OCI-LY7 (cell line): ENCODE measurements at regions not wholly inside any gene's neighbourhood (a gene's known extent, or its start where the extent isn't known, plus 50 kb on each side); places are given as distances from the start of the nearest gene placed in this dataset.

ENCODE experiments used
- BruUV-seq: library from RNA; stranded (reverse); fragments of 400-500 nt; replicated peaks from 2 replicates; lab custom pipeline; 2021; lab: Mats Ljungman, UMichigan
- CTCF ChIA-PET: fragments of 300-600 bp; sonication (Branson Sonifier 250); formaldehyde crosslinking; loops from one replicate; lab custom pipeline; 2022; ENCODE audit warnings: antibody characterized with exemption; ENCODE audit not compliant: unreplicated experiment; lab: Charles Lee
- POLR2A ChIA-PET: fragments of 300-600 bp; sonication (Branson Sonifier 250); formaldehyde crosslinking; loops from one replicate; lab custom pipeline; 2022; ENCODE audit warnings: antibody characterized with exemption; lab: Charles Lee
- DNase-seq: peaks from one replicate; pipeline ENCODE4 v3.0.0-alpha.2; 2015; ENCODE audit warnings: low spot score
- H2AFZ ChIP-seq: fragments of 200-600 bp; sonication (generic), shearing (Covaris generic); 2 replicates; pipeline ENCODE4 v1.6.1; 2014; ENCODE audit warnings: mild to moderate bottlenecking, antibody characterized with exemption, low read length, moderate library complexity
- H3K27ac ChIP-seq: fragments of 200-600 bp; sonication (generic); 2 replicates; pipeline ENCODE4 v1.5.1; 2014; ENCODE audit warnings: mixed run types, low read depth, mild to moderate bottlenecking, moderate library complexity, low read length, inconsistent platforms; ENCODE audit not compliant: poor library complexity, severe bottlenecking
- H3K36me3 ChIP-seq: fragments of 200-600 bp; sonication (generic); 2 replicates; pipeline ENCODE4 v1.6.1; 2014; ENCODE audit warnings: mild to moderate bottlenecking, antibody characterized with exemption, low read length, moderate library complexity, mixed read lengths; ENCODE audit not compliant: insufficient read depth
- H3K4me1 ChIP-seq: fragments of 200-600 bp; sonication (generic); 2 replicates; pipeline ENCODE4 v1.5.1; 2014; ENCODE audit warnings: mild to moderate bottlenecking, low read length; ENCODE audit not compliant: insufficient read depth, poor library complexity, severe bottlenecking
- H3K4me2 ChIP-seq: fragments of 200-600 bp; sonication (generic); 2 replicates; pipeline ENCODE4 v1.6.1; 2014; ENCODE audit warnings: mild to moderate bottlenecking, low read length
- H3K4me3 ChIP-seq: fragments of 200-600 bp; sonication (generic); 2 replicates; pipeline ENCODE4 v1.5.1; 2014; ENCODE audit warnings: mild to moderate bottlenecking, low read depth, low read length; ENCODE audit not compliant: poor library complexity, severe bottlenecking
- H3K79me2 ChIP-seq: fragments of 200-600 bp; sonication (generic); 2 replicates; pipeline ENCODE4 v1.6.1; 2016; ENCODE audit warnings: low read depth, mild to moderate bottlenecking, low read length, moderate library complexity, mixed read lengths; ENCODE audit not compliant: insufficient read depth
- H3K9me2 ChIP-seq: fragments of 200-600 bp; sonication (generic); 2 replicates; pipeline ENCODE4 v1.6.1; 2016; ENCODE audit warnings: mild to moderate bottlenecking, low read length, mixed read lengths; ENCODE audit not compliant: insufficient read depth
- H3K9me3 ChIP-seq: fragments of 200-600 bp; sonication (generic); 2 replicates; pipeline ENCODE4 v1.6.1; 2014; ENCODE audit warnings: mild to moderate bottlenecking, mixed run types, low read length, mixed read lengths
- H4K20me1 ChIP-seq: fragments of 200-600 bp; sonication (generic); 2 replicates; pipeline ENCODE4 v1.6.1; 2014; ENCODE audit warnings: mild to moderate bottlenecking, antibody characterized with exemption, low read length, moderate library complexity, mixed read lengths; ENCODE audit not compliant: insufficient read depth
- EZH2phosphoT487 ChIP-seq: fragments of 200-600 bp; sonication (generic); IDR thresholded peaks from 2 replicates; pipeline ENCODE4 v1.6.1; 2018; ENCODE audit warnings: low read depth, borderline replicate concordance, mild to moderate bottlenecking, mixed run types, antibody characterized with exemption, low read length, moderate library complexity, mixed read lengths
- intact Hi-C: fragments of 100-400 bp; cut with micrococcal nuclease; formaldehyde crosslinking; loops from one replicate; pipeline ENCODE4 v1.10.0; 2022; ENCODE audit not compliant: unreplicated experiment
- TF ChIP-seq, protein P1 (sequence below): fragments of 200-600 bp; sonication (generic); conservative IDR thresholded peaks from 2 replicates; pipeline ENCODE4 v1.5.1; 2014; ENCODE audit warnings: mild to moderate bottlenecking, antibody characterized with exemption, low read length, moderate library complexity, mixed read lengths

GRCh38 chr10:36630267-36630666, 495.1 kb upstream of the ANKRD30A start:
- Histone ChIP-seq H3K4me2 (no peak overlapping the region), H3K79me2 (no peaks in the 10 kb centered on the region), H3K4me1 (no peaks in the 10 kb centered on the region), H3K27ac (no peak overlapping the region), H3K4me3 (no peak overlapping the region), H2AFZ (no peak overlapping the region), H3K36me3 (no peaks in the 10 kb centered on the region), H3K9me2 (no peaks in the 10 kb centered on the region), H4K20me1 (no peaks in the 10 kb centered on the region), H3K9me3 (no peaks in the 10 kb centered on the region)
- intact Hi-C loops: no loop called here
- ChIA-PET CTCF (no interaction called here), POLR2A (no interaction called here)
- TF ChIP-seq, protein P1, sequence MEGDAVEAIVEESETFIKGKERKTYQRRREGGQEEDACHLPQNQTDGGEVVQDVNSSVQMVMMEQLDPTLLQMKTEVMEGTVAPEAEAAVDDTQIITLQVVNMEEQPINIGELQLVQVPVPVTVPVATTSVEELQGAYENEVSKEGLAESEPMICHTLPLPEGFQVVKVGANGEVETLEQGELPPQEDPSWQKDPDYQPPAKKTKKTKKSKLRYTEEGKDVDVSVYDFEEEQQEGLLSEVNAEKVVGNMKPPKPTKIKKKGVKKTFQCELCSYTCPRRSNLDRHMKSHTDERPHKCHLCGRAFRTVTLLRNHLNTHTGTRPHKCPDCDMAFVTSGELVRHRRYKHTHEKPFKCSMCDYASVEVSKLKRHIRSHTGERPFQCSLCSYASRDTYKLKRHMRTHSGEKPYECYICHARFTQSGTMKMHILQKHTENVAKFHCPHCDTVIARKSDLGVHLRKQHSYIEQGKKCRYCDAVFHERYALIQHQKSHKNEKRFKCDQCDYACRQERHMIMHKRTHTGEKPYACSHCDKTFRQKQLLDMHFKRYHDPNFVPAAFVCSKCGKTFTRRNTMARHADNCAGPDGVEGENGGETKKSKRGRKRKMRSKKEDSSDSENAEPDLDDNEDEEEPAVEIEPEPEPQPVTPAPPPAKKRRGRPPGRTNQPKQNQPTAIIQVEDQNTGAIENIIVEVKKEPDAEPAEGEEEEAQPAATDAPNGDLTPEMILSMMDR: no peak
- TF ChIP-seq EZH2phosphoT487: no peak
- BruUV-seq: no TSS peak
- DNase-seq: no peak

- H3K9me2 ChIP-seq: no peaks in the 10 kb centered on the region
- H3K4me2 ChIP-seq: no peak overlapping the region
- DNase-seq: no peak
- POLR2A ChIA-PET: interaction anchor here (1.2 kb wide), 1 partner anchor 16 kb away, joined by 3 read pairs; no protein-coding TSS in a partner anchor
- BruUV-seq: no TSS peak
- H3K4me1 ChIP-seq: no peaks in the 10 kb centered on the region
- intact Hi-C loops: no loop called here
- H3K79me2 ChIP-seq: no peaks in the 10 kb centered on the region
- no peaks in the 10 kb centered on the region for H4K20me1 ChIP-seq
- H3K36me3 ChIP-seq: no peaks in the 10 kb centered on the region
- H3K27ac ChIP-seq: no peak overlapping the region
- CTCF ChIA-PET: no interaction called here
- H2AFZ ChIP-seq: no peak overlapping the region
- no peaks in the 10 kb centered on the region for H3K9me3 ChIP-seq
- TF ChIP-seq EZH2phosphoT487: no peak
- TF ChIP-seq, protein P1: no peak
- no peak overlapping the region for H3K4me3 ChIP-seq
Measured at GRCh38 chr10:36629476-36629875, 495.9 kb upstream of the ANKRD30A start.

DNA sequence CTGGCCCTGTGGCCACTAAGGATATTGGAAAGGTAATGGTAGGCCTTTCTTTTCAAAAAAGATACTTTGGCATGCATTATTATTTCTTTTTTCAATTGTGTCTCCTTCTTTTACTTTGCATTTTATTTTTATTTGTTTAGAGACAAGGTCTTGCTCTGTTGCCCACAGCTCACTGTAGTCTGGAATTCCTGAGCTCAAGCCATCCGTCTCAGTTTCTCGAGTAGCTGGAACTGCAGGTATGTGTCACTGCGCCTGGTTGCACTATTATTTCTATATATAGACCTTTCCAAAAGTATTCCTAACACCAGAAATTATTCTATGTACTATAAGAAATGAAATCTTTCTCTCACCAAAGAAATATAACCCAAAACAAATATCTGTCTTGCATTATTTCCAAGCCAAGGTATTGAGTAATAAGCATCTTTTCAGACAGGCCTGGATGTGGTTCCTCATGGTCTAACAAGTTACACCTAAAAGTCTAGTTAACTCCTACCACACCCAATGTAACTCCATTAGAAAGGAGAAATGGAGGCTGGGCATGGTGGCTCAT, 500.8 kb upstream of the ANKRD30A start:
- CTCF ChIA-PET: no interaction called here
- intact Hi-C loops: no loop called here
- no TSS peak for BruUV-seq
- H4K20me1 ChIP-seq: no peaks in the 10 kb centered on the region
- H3K9me3 ChIP-seq: no peaks in the 10 kb centered on the region
- no peaks in the 10 kb centered on the region for H3K79me2 ChIP-seq
- H3K27ac ChIP-seq: no peak overlapping the region
- no peaks in the 10 kb centered on the region for H3K36me3 ChIP-seq
- H2AFZ ChIP-seq: no peak overlapping the region
- no peak overlapping the region for H3K4me3 ChIP-seq
- TF ChIP-seq, protein P1: no peak
- no peak for TF ChIP-seq EZH2phosphoT487
- H3K9me2 ChIP-seq: no peaks in the 10 kb centered on the region
- POLR2A ChIA-PET: interaction anchor here (0.6 kb wide), 1 partner anchor 13 kb away, joined by 3 read pairs; no protein-coding TSS in a partner anchor
- H3K4me2 ChIP-seq: no peak overlapping the region
- no peak for DNase-seq
- H3K4me1 ChIP-seq: no peaks in the 10 kb centered on the region
